Stomach (tissue), 8 donors: ENCODE measurements at regions not wholly inside any gene's neighbourhood (a gene's known extent, or its start where the extent isn't known, plus 50 kb on each side); places are given as distances from the start of the nearest gene placed in this dataset.
"Not testable (repeated sequence)": the region's sequence is repeated elsewhere in the genome, so short reads cannot be mapped to it uniquely, and the experiment has no call there.

ENCODE experiments used
- DNase-seq, 2 donors: peaks; one replicate each; pipeline versions ENCODE4 v3.0.0 to v3.0.0-alpha.2; 2013 to 2019
- H3K27ac ChIP-seq, 5 donors: fragments of 200-600 bp in 4 of 5; sonication (generic) in 4 of 5; one replicate each; pipeline ENCODE4 v1.5.1; 2013 to 2019; ENCODE audit warnings: mild to moderate bottlenecking in 1 of 5, moderate library complexity in 1 of 5
- H3K27me3 ChIP-seq, 3 donors: fragments of 200-600 bp; sonication (generic); one replicate each; pipeline ENCODE4 v1.5.1; 2017 to 2019; ENCODE audit warnings: mixed run types in 1 of 3
- H3K36me3 ChIP-seq, 4 donors: fragments of 200-600 bp; sonication (generic); 1 replicate in 3 of 4; 2 replicates in 1 of 4; pipeline ENCODE4 v1.5.1; 2016 to 2019
- H3K4me1 ChIP-seq, 4 donors: fragments of 200-600 bp; sonication (generic); one replicate each; pipeline ENCODE4 v1.5.1; 2016 to 2019
- H3K4me3 ChIP-seq, 4 donors: fragments of 200-600 bp; sonication (generic) in 3 of 4; one replicate each; pipeline ENCODE4 v1.5.1; 2016 to 2019; ENCODE audit warnings: mild to moderate bottlenecking in 1 of 4
- H3K9me3 ChIP-seq, 4 donors: fragments of 200-600 bp; sonication (generic); one replicate each; pipeline ENCODE4 v1.5.1; 2016 to 2019
- CTCF ChIP-seq, 7 experiments: fragments of 450-650 bp in 4 of 7; fragments of 200-600 bp in 3 of 7; sonication (generic) in 3 of 7; IDR thresholded peaks; one replicate each; pipeline ENCODE4 v1.5.1; 2016 to 2019; ENCODE audit warnings: antibody characterized with exemption in 7 of 7, control low read depth in 2 of 7, mild to moderate bottlenecking in 1 of 7
- EP300 ChIP-seq: sonication (generic); formaldehyde crosslinking; IDR thresholded peaks from one replicate; pipeline ENCODE4 v1.6.1; 2017; ENCODE audit warnings: antibody characterized with exemption
- POLR2A ChIP-seq, 4 donors: fragments of 450-650 bp; IDR thresholded peaks; one replicate each; pipeline ENCODE4 v1.6.1; 2016; ENCODE audit warnings: antibody characterized with exemption in 4 of 4, control low read depth in 2 of 4, mild to moderate bottlenecking in 1 of 4, moderate library complexity in 1 of 4
- POLR2AphosphoS5 ChIP-seq, 3 donors: sonication (generic); formaldehyde crosslinking; IDR thresholded peaks; one replicate each; pipeline ENCODE4 v1.6.1; 2016; ENCODE audit warnings: antibody characterized with exemption in 3 of 3
- WGBS, 5 donors: extraction: QIAGEN DNeasy Blood & Tissue Kit in 3 of 5; methylation state at CpG; one replicate each; pipeline versions ENCODE4 v1.1.5 to v1.1.7; 2013 to 2018; 5-methylcytosine and 5-hydroxymethylcytosine counted together
- intact Hi-C: fragments of 100-400 bp; cut with DNase I; formaldehyde crosslinking; loops from one replicate; pipeline ENCODE4 v1.15.1; 2023; ENCODE audit warnings: low total_unique reads
- donor health status: healthy with polysubstance abuse.
- donor health status: Bipolar disorder and iron deficiency.
- donor health status: healthy.

- no peak for DNase-seq
- WGBS, 5 donors: 35 to 66% (median 40%) methylated on average over 9 to 13 of the region's 13 CpGs
Observed at GRCh38 chr16:87047221-87048037, 269.8 kb downstream of the C16orf95 start.

GRCh38 chr16:87048038-87048729, 269.0 kb downstream of the C16orf95 start:
- H3K9me3 ChIP-seq: no peaks in the 10 kb centered on the region
- H3K4me3 ChIP-seq: no peak overlapping the region
- no peak for DNase-seq
- 78 to 84% (median 81%) methylated on average over 4 to 9 of the region's 9 CpGs for WGBS, 5 donors
- H3K36me3 ChIP-seq: no peaks in the 10 kb centered on the region
- no peak overlapping the region for H3K27ac ChIP-seq
- H3K27me3 ChIP-seq: peaks cover 0 to 85% (median 14%) of the 10 kb centered on the region in 3 donors
- intact Hi-C loops: no loop called here
- TF ChIP-seq POLR2A (IDR thresholded peaks at IDR 0.05) (no peak), POLR2AphosphoS5 (IDR thresholded peaks at IDR 0.05) (no peak), EP300 (no peak), CTCF (IDR thresholded peaks at IDR 0.05) (no peak)
- peaks cover 0 to 12% (median 7%) of the 10 kb centered on the region in 4 donors for H3K4me1 ChIP-seq

More at GRCh38 chr16:87047221-87048037, 269.8 kb downstream of the C16orf95 start:
- Histone ChIP-seq H3K27ac (no peak overlapping the region), H3K4me3 (no peak overlapping the region), H3K9me3 (no peaks in the 10 kb centered on the region), H3K36me3 (no peaks in the 10 kb centered on the region), H3K27me3 (peaks cover 0 to 86% (median 14%) of the 10 kb centered on the region in 3 donors), H3K4me1 (peaks cover 0 to 20% (median 8%) of the 10 kb centered on the region in 4 donors)
- no peak for TF ChIP-seq CTCF (IDR thresholded peaks at IDR 0.05)
- no peak for TF ChIP-seq POLR2A (IDR thresholded peaks at IDR 0.05)
- intact Hi-C loops: no loop called here

GRCh38 chr16:87048730-87049115, 268.5 kb downstream of the C16orf95 start:
- Histone ChIP-seq H3K4me1 (peaks cover 0 to 7% (median 2%) of the 10 kb centered on the region in 4 donors), H3K27ac (no peak overlapping the region), H3K9me3 (peaks cover 0 to under 1% (median 0%) of the 10 kb centered on the region in 4 donors), H3K36me3 (no peaks in the 10 kb centered on the region), H3K27me3 (peaks cover 0 to 85% (median 17%) of the 10 kb centered on the region in 3 donors), H3K4me3 (no peak overlapping the region)
- intact Hi-C loops: no loop called here
- no peak for DNase-seq
- WGBS, 5 donors: 80 to 92% (median 85%) methylated on average over 8 of the region's 8 CpGs
- no peak for TF ChIP-seq CTCF (IDR thresholded peaks at IDR 0.05)
- no peak for TF ChIP-seq EP300
- no peak for TF ChIP-seq POLR2AphosphoS5 (IDR thresholded peaks at IDR 0.05)
- TF ChIP-seq POLR2A (IDR thresholded peaks at IDR 0.05): no peak

- H3K4me3 ChIP-seq, H3K27ac ChIP-seq, H3K4me1 ChIP-seq, H3K9me3 ChIP-seq, DNase-seq, intact Hi-C loops, H3K36me3 ChIP-seq: not testable (repeated sequence)
- H3K27me3 ChIP-seq: peaks cover 0 to 85% (median 17%) of the 10 kb centered on the region in 3 donors
- WGBS, 5 donors: 47 to 66% (median 64%) methylated on average over 7 of the region's 7 CpGs
Observed at GRCh38 chr16:87049216-87049615, 268.0 kb downstream of the C16orf95 start.
